Astrocyte of the spinal cord (primary cell): ENCODE measurements at regions not wholly inside any gene's neighbourhood (a gene's known extent, or its start where the extent isn't known, plus 50 kb on each side); places are given as distances from the start of the nearest gene placed in this dataset.

Experiments
- DNase-seq: peaks from one replicate; pipeline ENCODE4 v3.0.0; 2011; ENCODE audit warnings: low read depth, low spot score
- H3K4me3 ChIP-seq: 2 replicates; pipeline ENCODE4 v1.5.1; 2011; ENCODE audit warnings: low read depth, mild to moderate bottlenecking, low read length, moderate library complexity
- CTCF ChIP-seq: IDR thresholded peaks from 2 replicates; pipeline ENCODE4 v1.5.1; 2012; ENCODE audit warnings: low read depth, mild to moderate bottlenecking, low read length, inconsistent platforms
- in situ Hi-C: cut with HindIII; loops from 2 replicates; pipeline ENCODE4 v1.10.0; 2017; ENCODE audit warnings: low sequenced_read_pairs

GRCh38 chr6:6780231-6780630, 191.7 kb downstream of the LY86 start:
- in situ Hi-C loops, result no loop called here
- no peak for DNase-seq
- no peak for TF ChIP-seq CTCF
- no peak overlapping the region for H3K4me3 ChIP-seq

- TF ChIP-seq CTCF, result no peak
- in situ Hi-C loops, result no loop called here
- H3K4me3 ChIP-seq, result no peak overlapping the region
- peak; percentile 79 for DNase-seq
Observed at GRCh38 chr6:6781172-6781872, 192.8 kb downstream of the LY86 start.

GRCh38 chr6:6781873-6782227, 193.3 kb downstream of the LY86 start:
- DNase-seq, result no peak
- in situ Hi-C loops, result no loop called here
- no peak overlapping the region for H3K4me3 ChIP-seq
- no peak for TF ChIP-seq CTCF

GRCh38 chr6:6783721-6784120, 195.2 kb downstream of the LY86 start:
- in situ Hi-C loops, result no loop called here
- DNase-seq, result peak; percentile 43
- no peak for TF ChIP-seq CTCF
- no peak overlapping the region for H3K4me3 ChIP-seq

- no peak overlapping the region for H3K4me3 ChIP-seq
- DNase-seq, result peak; percentile 7
- no peak for TF ChIP-seq CTCF
- in situ Hi-C loops, result no loop called here
Observed at GRCh38 chr6:6784514-6785162, 196.1 kb downstream of the LY86 start.

- no peak overlapping the region for H3K4me3 ChIP-seq
- DNase-seq, result peak; percentile 10
- in situ Hi-C loops, result no loop called here
- TF ChIP-seq CTCF, result no peak
Observed at GRCh38 chr6:6785163-6785521, 196.6 kb downstream of the LY86 start.
